Esophagus muscularis mucosa (tissue), 4 donors: ENCODE measurements at regions not wholly inside any gene's neighbourhood (a gene's known extent, or its start where the extent isn't known, plus 50 kb on each side); places are given as distances from the start of the nearest gene placed in this dataset.

Experiments
- EP300 ChIP-seq: sonication (generic); formaldehyde crosslinking; IDR thresholded peaks from one replicate; pipeline ENCODE4 v1.6.1; 2017; ENCODE audit warnings: antibody characterized with exemption
- POLR2A ChIP-seq: fragments of 450-650 bp; IDR thresholded peaks from one replicate; pipeline ENCODE4 v1.6.1; 2017; ENCODE audit warnings: antibody characterized with exemption, moderate library complexity, mild to moderate bottlenecking, low read depth
- TF ChIP-seq, protein P1 (sequence below), 3 experiments: fragments of 200-600 bp in 2 of 3; fragments of 450-650 bp in 1 of 3; sonication (generic) in 2 of 3; IDR thresholded peaks; one replicate each; pipeline ENCODE4 v1.5.1; 2017 to 2019; ENCODE audit warnings: antibody characterized with exemption in 3 of 3, mild to moderate bottlenecking in 2 of 3, moderate library complexity in 1 of 3

DNA sequence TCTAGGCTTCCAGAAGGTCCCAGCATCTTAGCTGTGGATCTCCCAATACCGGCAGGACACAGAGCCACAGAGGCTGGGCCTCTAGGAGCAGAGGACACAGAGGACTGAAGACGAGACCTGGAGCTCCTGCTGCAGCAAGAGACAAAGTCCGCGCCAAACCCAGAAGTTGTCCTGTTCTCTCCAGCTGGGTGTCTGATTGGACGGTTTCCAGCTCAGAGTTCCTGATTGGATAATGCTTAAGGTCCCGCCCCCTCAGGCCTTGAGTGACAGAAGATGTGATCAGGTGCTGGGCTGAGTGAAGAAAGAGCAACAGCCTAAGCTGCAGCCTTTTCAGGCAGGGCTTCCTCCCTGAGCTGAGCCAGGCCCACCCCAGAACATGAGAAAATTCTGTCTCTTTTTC lies 59.9 kb upstream of the ZNF85 start:
- TF ChIP-seq, protein P1, sequence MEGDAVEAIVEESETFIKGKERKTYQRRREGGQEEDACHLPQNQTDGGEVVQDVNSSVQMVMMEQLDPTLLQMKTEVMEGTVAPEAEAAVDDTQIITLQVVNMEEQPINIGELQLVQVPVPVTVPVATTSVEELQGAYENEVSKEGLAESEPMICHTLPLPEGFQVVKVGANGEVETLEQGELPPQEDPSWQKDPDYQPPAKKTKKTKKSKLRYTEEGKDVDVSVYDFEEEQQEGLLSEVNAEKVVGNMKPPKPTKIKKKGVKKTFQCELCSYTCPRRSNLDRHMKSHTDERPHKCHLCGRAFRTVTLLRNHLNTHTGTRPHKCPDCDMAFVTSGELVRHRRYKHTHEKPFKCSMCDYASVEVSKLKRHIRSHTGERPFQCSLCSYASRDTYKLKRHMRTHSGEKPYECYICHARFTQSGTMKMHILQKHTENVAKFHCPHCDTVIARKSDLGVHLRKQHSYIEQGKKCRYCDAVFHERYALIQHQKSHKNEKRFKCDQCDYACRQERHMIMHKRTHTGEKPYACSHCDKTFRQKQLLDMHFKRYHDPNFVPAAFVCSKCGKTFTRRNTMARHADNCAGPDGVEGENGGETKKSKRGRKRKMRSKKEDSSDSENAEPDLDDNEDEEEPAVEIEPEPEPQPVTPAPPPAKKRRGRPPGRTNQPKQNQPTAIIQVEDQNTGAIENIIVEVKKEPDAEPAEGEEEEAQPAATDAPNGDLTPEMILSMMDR (IDR thresholded peaks at IDR 0.05), result no peak
- TF ChIP-seq POLR2A, result no peak
- no peak for TF ChIP-seq EP300
